Left ventricle myocardium superior (tissue), 1 donor: ENCODE measurements at regions not wholly inside any gene's neighbourhood (a gene's known extent, or its start where the extent isn't known, plus 50 kb on each side); places are given as distances from the start of the nearest gene placed in this dataset.

Source experiments
- ATAC-seq: fragments of 200-7000 bp; cut with Tn5 transposase; one replicate; pipeline ENCODE4 v1.9.1; 2020; ENCODE audit warnings: mild to moderate bottlenecking, moderate library complexity
- DNase-seq: peaks from one replicate; pipeline ENCODE4 v3.0.0-alpha.2; 2020
- intact Hi-C: fragments of 100-400 bp; cut with micrococcal nuclease; formaldehyde crosslinking; loops from one replicate; pipeline ENCODE4 v1.11.0; 2022
- donor health status: DM: no; HTN: yes; CAD: no; lungs with severe emphysema.

DNA sequence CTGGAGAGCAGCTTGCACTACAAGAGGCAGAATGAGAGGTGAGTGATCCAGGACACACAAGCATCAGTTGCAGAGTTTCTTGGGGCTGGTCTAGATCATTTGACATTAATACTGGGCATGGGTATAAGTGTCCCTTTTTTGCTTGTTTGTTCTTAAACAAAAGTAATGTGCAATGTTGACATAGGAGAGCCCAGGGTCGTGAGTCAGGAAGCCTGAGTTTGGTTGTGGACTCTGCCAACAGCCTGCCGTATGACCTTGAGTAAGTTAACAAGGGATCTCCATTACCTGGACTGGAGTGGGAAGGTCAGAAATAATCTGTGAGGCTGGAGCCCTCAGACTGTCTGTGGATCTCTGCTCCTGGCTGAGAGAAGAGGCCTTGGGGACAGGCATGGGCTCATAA, 170.3 kb downstream of the KCNA5 start:
- intact Hi-C loops, result no loop called here
- no peak for ATAC-seq
- DNase-seq, result no peak

DNA sequence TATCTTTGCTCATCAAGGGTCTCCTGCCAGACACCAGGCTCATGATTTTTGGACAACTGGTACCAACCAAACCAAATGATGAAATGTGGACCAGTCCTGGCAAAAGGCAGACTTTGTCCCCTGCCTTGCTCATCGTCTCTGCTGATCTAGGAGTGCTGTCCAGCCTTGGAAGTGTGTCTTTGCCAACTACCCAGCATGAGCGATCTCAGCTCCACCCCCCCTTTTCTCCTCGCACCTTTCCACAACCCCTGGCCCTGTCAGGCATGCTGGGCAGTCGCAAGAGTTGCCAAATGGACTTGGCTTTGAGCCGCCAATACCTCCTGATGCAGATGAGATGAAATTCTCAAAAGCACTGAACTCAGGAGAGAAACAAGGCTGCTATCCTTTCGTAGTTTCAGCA, 174.3 kb downstream of the KCNA5 start:
- ATAC-seq (no peak), DNase-seq (no peak)
- intact Hi-C loops, result no loop called here

DNA sequence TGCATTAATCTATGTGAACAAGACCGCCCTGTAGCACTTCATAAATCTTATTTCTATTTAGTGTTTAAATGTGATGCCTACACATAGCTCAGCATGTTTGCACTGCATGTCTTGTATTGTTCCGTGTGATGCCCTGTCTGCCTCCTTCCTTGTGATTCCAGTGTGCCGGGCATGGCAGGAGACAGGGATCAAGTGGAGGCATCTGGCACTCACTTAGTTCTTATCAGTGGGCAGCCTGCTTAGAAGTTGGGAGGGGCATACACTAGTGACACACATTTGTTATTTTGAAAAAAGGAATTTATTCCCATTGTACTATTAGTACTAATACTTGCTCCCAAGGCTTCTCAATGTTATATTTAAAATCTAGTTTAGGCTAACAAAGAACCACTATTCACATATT, 176.4 kb downstream of the KCNA5 start:
- DNase-seq, result no peak
- no peak for ATAC-seq
- intact Hi-C loops, result no loop called here

DNA sequence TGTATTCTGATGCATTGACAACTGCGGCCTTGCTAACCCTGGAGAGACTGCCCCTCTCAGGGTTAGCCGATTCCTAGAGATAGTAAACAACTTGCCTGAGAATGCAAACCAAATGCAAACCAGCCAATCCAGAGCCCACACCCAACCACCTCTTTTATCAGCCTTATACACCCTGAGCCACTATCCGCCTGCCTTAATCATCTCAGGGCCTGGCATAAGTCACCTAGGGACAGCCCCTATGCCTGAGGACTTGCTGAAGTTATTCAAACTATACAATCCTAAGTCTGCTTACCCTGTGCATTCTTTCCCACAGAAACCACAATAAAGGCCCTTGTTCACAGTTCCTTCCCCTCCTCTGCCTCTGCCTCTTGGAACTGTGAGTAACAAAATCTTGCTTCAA, 177.2 kb downstream of the KCNA5 start:
- no peak for ATAC-seq
- intact Hi-C loops, result no loop called here
- no peak for DNase-seq

DNA sequence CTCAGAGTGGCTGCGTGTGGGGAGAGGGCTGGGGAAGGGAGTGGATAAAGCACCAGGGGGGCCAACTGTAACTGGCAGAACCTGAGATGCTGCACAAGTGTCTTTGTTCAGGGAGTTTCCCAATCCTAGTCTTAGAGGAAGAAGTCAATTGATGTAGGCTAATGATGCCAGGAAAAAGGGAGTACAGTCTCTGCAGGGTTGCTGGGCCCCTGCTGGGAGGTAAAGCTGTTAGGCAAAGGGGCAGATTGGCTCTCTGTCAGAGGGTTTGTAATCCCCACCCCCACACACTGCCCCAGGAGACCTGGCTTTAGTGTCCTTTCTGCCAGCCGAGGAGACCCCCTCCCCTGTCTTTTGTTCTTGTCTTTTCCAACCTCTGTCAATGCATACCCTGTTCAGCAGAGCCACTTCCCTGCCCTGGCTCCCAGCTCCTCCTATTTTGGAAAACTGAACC, 178.4 kb downstream of the KCNA5 start:
- ATAC-seq, result no peak
- DNase-seq, result no peak
- intact Hi-C loops, result no loop called here

DNA sequence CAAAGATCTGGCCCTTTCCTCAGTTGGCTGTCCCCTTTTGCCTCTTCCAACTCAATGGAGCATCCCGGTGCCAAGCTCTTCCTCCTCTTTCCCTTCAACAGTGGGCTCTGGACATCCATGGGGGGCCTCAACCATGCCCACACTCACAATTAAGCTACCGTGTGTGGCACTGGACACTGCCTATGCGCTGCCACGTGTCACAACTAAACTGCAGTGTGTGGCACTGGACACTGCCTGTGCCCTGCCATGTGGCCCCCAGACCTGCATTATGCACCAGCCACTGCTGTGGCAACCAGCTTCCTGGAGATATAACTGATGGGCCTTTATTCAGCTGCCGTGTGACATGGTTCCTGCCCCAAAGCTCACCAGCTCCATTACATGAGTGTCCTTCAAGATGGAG, 179.1 kb downstream of the KCNA5 start:
- ATAC-seq, result no peak
- intact Hi-C loops, result no loop called here
- no peak for DNase-seq

DNA sequence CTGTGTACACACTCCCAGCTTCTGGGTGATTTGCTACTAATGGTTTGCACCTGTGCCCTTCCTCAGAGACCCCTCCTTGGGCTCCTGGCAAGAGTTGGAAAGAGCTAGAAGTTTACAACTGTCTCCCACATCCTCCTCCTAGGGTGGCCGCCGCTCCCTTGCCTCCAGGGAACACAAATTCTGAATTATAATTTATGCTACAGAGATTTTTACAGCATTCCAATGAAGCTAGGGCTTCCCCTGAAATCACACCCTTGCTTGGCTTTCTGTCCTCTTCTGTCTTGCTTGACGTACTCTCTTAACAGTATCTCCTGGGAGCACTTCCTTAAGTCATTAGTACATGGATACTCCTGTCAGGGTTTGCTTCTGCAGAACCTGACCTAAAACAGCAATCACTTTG, 180.2 kb downstream of the KCNA5 start:
- ATAC-seq (no peak), DNase-seq (no peak)
- intact Hi-C loops, result no loop called here

DNA sequence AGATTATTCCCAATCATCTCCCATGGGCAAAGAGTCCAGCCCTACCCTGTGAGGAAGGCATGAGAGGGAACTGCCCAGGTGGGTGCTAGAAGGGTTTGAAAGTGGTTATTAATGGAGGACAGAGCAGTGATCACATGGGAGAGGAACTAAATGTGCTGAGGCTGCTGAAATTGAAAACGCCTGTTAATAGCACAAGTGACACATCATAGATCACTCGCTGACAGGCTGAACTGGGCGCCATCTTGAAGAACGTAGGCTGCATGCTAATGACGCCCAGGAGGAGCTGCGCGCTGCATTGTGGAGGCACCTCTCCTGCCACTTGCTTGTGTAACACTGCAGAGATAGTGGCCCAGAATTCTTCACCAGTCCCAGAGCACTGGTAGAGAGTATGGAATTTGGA, 182.9 kb downstream of the KCNA5 start:
- no peak for ATAC-seq
- intact Hi-C loops, result no loop called here

DNA sequence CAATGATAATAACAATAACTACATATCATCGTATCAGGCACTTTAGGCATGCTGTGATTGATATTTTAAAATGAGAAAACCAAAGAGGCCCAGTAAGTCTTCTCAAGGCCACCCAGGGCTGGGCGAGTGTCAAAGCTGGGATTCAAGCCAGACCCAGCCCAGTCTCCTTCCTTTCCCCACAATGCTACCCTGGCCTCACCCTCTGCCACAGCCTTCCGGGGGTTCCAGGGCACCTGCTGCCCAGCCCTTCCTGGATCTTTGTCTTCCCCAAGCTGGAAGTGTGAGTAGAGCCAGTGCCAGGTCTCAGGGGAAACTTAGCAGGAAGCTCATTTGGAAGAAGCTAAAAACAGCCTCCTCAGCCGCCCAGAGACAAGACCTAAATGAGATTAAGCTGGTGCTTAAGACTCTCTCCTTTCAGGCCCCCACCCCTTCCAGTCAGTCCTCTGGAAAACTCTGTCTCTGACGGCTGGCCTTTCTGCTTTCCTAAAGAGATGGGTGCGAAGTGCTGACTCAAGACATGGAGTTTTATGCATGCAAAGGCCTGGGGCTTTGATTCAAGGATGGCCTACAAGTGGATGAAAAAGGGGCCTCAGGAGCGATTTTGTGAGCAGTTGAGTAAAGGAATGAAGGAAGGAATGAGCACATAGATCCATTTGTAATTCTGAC, 184.2 kb downstream of the KCNA5 start:
- intact Hi-C loops, result no loop called here
- DNase-seq (no peak), ATAC-seq (peak; percentile 56)

More for the DNA sequence above, 182.9 kb downstream of the KCNA5 start:
- no peak for DNase-seq

DNA sequence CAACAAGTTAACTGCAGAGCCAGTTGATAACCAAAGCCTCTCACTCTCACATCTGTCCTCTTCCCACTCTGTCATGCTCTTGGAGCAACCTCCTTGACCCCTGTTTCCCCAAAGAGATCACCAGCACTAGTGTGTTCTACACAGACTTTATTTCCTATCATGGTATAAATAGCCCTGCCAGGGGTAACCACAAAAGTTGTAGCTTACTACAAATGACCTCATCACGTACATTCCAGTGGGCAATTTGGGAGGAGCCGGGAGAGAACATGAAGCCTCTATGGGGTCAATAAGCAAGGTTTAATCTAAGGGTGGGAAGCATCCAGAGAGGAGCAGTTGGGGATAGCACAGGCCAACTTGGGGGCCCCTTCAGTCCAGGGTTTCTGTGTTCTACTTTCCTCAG, 186.5 kb downstream of the KCNA5 start:
- ATAC-seq (no peak), DNase-seq (no peak)
- intact Hi-C loops, result no loop called here

DNA sequence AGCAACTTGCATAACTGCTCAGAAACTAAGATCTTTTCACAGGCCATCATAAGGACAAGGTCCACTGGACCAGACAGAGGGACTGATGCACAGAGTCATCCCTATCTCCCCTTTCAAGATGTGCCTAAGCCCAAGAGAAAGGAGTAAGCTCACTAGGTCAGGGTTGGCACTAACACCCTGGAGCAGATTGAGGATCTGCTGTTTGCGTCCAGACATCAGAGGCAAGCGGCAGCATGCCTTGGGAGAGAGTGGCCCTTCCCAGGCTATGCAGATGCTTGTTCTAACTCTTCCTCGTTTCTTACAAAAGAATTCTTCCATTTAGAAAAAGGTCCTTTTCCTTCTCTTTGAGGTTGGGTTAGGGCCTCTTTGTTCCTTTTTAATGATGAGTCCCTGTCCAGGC, 187.2 kb downstream of the KCNA5 start:
- DNase-seq (no peak), ATAC-seq (no peak)
- intact Hi-C loops, result no loop called here

DNA sequence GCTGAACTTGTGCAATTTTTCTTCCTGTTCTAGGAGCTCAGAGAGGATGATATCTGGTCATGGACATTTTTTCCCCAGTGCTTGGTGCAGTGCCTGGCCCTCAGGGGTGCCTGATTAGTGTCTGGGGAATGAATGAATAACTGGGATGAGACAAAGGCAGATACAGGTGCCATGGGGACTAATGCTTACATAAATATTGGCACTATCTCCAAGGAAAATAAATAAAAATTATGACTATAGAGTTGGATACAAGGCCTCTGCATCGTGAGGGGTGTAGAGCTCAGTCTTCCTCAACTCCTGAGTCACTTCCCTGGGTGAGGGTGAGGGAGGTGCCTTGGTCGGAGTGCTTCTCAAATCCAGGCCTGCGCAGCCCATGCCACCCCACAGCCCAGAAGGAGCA, 188.6 kb downstream of the KCNA5 start:
- ATAC-seq, result no peak
- no peak for DNase-seq
- intact Hi-C loops, result no loop called here

DNA sequence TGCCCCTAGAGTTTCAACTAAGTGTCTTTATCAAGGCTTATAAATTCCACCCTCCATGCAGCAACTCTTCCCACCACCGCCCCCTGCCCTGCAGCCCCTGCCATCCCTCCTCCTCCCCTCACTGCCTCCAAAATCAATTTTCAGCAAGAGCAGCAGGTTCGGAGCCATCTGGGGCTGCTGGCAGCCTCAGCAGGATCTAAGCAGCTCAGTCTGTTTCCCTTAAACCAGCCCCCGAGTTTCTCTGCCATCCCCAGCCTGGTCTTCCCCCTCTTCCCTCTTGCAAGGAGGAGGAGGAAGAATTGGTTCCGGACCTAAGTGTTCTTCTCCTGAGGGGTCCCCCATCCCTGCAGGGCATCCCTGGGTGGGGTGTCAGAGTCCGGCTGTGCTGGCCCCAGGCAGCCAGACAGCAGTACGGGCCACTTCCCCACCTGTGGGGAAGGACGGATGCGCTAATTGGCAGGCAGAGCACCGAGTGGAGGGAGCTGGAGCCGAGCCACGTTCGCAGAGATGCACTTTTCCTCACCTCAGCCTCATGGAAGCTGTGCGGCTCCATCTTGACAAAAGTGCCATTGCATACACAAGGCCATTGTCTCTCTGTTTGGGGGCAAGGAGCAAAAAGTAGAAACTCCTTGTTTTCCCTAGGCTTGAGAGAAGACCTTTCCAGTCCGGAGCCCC, 189.3 kb downstream of the KCNA5 start:
- no peak for ATAC-seq

DNA sequence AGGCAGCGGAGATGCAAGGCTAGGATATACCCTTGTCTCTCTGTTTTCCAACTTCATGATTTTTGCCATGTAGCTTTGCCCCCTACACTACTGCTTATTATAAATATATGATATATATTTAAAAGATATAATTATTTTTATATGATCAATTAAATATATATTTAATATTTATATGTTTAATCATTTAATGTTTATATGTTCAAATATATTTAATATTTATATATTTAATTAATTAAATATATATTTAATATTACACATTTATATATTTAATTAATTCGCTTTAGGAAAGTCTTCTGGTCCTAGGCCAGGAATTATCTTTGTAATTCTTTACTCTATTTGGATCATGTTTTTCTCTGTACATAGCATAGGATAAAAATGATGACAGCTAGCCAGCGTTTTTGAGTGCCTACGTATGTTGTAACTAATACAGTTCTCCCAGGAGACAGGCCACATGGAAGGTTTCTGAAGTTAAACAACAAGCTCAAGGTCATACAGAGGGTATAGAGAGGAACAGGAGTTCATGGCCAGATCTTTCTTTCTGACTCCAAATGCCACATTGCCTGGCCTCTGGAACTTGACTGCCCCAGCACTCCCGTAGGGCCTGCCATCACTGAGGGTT, 192.5 kb downstream of the KCNA5 start:
- DNase-seq (no peak), ATAC-seq (no peak)
- intact Hi-C loops, result no loop called here

More for the DNA sequence above, 189.3 kb downstream of the KCNA5 start:
- intact Hi-C loops, result no loop called here
- no peak for DNase-seq

DNA sequence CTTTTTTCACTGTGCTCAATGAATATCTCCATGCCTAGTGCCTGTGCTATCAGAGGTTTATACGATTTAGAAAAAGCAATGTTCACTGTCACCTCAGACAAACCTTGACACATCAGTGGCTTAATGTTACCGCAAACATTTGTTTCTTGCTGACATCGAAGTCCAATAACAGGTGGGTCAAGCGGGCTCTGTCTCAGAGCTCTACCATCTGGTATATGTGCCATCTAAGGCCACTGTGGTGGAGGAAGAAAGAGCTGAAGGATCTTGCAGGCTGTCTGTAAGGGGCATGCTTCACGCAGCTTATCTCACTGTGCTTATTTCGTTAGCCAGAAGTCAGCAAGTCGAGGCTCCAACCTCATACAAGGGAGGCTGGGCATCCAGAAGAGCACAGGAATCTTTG, 189.5 kb upstream of the NTF3 start:
- ATAC-seq, result no peak
- no peak for DNase-seq
- intact Hi-C loops, result no loop called here

DNA sequence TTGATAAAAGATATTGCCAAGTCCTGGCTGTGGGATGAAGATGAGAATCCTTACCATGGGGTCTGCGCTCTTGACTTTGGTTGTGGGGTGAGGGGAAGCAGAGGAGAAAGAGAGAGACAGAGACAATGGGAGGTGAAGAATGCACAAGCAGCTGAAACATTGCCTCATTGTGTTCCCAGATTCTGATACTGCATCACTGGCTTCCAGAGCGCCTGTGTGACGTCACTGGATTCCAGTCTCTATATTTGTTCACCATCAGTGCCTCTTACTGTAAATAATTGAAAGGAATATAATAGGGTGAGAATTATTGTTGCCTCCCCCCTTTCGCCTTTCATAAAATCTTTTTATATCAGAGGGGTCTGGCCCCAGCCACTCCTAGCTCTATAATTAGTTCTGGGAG, 188.9 kb upstream of the NTF3 start:
- intact Hi-C loops, result no loop called here
- no peak for DNase-seq
- ATAC-seq, result peak; percentile 61

DNA sequence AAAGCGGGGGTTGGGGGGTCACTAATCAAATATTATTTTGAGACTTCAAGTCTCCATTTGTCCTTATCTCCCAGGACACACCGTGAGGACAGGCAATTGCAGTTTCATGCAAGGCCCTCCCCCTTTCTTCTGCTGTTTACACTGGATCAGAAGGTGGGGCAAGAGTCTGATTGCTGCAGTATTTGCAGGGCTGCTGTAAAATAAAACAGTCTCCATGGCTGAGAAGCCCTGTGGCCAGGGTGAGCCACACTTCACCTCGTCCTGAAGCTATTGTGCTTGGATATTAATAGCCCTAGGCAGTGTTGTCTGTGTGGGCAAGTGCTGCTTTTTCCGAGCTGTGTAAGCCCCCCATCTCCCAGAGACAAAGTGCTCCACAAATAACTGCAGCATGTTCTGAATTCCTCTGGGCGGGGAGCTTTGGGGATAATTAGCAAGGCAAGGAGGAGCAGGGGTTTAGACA, 187.4 kb upstream of the NTF3 start:
- ATAC-seq, result peak; percentile 83
- intact Hi-C loops, result no loop called here

DNA sequence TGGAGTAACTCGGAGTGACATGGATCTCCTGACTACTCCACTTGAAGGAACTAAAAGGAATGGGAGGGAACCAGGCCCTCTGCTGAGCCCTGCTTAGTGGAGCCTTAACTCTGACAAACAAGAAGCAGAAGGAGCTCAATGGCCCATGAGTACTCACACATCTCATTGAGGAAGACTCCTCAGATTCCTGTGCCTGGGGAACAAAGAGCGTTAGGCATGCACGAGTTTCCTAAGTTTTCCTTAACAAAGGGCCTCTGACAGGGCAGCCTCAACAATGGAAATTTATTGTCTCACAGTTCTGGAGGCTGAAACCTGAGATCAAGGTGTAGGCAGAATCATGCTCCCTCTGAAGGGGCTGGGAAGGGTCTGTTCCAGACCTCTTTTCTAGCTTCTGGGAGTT, 185.7 kb upstream of the NTF3 start:
- DNase-seq, result no peak
- ATAC-seq, result no peak
- intact Hi-C loops, result no loop called here

More for the DNA sequence above, 187.4 kb upstream of the NTF3 start:
- no peak for DNase-seq

DNA sequence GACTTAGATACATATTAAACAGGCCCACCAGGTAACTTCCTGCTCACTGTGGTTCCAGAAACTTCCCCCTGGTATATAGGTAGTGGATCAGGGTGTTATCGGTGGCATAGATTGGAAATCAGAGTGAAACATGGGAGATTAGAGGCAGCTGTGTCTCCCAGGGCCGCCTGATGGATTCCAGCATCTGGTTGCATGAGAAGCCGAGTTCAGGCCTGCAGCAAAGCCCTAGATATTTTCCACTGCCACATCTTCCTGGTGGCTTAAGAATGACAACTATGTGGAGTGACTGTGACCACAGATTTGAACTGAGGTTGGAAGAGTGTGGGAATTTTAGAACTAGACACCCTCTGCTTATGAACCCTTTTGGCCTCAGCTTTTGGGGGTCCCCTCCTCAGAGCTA, 184.8 kb upstream of the NTF3 start:
- no peak for ATAC-seq
- intact Hi-C loops, result no loop called here
- no peak for DNase-seq

DNA sequence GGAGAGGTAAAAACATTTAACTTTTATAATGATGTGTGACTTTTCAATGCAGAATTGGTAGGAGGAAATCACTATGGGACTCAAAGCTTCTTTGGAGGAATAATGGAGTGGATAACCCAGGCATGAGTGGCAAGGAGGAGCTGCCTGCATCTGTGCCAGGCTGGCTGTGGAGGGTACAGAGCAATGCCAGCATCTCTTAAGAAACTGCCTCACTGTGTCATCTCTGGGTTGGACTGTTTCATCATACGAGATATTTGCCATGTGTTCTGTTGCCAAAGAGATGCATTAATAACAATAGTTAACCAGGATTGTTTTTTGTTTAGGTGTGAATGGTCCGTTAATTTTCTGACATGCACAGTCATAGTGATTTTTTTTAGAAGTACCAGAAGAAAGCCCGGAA, 183.7 kb upstream of the NTF3 start:
- no peak for ATAC-seq
- intact Hi-C loops, result no loop called here

More for the DNA sequence above, 183.7 kb upstream of the NTF3 start:
- no peak for DNase-seq
